Activated CD8-positive, alpha-beta T cell treated with anti-CD3 and anti-CD28 coated beads for 36 hours (primary cell): ENCODE measurements at regions not wholly inside any gene's neighbourhood (a gene's known extent, or its start where the extent isn't known, plus 50 kb on each side); places are given as distances from the start of the nearest gene placed in this dataset.

Experiments used
- ATAC-seq: fragments of 200-7000 bp; cut with Tn5 transposase; one replicate; pipeline ENCODE4 v1.10.0; 2021; ENCODE audit warnings: mild to moderate bottlenecking, moderate library complexity
- CTCF ChIA-PET: fragments of 350-600 bp; sonication (Branson Sonifier 250); formaldehyde crosslinking; loops from one replicate; lab custom pipeline; 2021; ENCODE audit warnings: antibody characterized with exemption; lab: Charles Lee
- POLR2A ChIA-PET: fragments of 350-600 bp; sonication (Branson Sonifier 250); formaldehyde crosslinking; loops from one replicate; lab custom pipeline; 2021; ENCODE audit warnings: antibody characterized with exemption; lab: Charles Lee
- DNase-seq: peaks from one replicate; pipeline ENCODE4 v3.0.0-alpha.2; 2020
- H3K27ac Mint-ChIP-seq: one replicate; pipeline ENCODE4 v1.8.0; 2021; ENCODE audit warnings: mild to moderate bottlenecking, mixed read lengths
- H3K27me3 Mint-ChIP-seq: one replicate; pipeline ENCODE4 v1.8.0; 2021; ENCODE audit warnings: mixed read lengths
- H3K36me3 Mint-ChIP-seq: one replicate; pipeline ENCODE4 v1.8.0; 2021; ENCODE audit warnings: low read depth, mixed read lengths
- H3K4me1 Mint-ChIP-seq: one replicate; pipeline ENCODE4 v1.8.0; 2021; ENCODE audit warnings: low read depth, mixed read lengths
- H3K4me3 Mint-ChIP-seq: one replicate; pipeline ENCODE4 v1.8.0; 2021; ENCODE audit warnings: mild to moderate bottlenecking, moderate library complexity, mixed read lengths
- H3K9me3 Mint-ChIP-seq: one replicate; pipeline ENCODE4 v1.8.0; 2021; ENCODE audit warnings: mixed read lengths
- intact Hi-C: fragments of 100-400 bp; cut with micrococcal nuclease; formaldehyde crosslinking; loops from one replicate; pipeline ENCODE4 v1.10.0; 2022
- TF ChIP-seq, protein P1 (sequence below): fragments of 200-600 bp; IDR thresholded peaks from one replicate; pipeline ENCODE4 v1.8.0; 2022; ENCODE audit warnings: antibody characterized with exemption, mild to moderate bottlenecking

DNA sequence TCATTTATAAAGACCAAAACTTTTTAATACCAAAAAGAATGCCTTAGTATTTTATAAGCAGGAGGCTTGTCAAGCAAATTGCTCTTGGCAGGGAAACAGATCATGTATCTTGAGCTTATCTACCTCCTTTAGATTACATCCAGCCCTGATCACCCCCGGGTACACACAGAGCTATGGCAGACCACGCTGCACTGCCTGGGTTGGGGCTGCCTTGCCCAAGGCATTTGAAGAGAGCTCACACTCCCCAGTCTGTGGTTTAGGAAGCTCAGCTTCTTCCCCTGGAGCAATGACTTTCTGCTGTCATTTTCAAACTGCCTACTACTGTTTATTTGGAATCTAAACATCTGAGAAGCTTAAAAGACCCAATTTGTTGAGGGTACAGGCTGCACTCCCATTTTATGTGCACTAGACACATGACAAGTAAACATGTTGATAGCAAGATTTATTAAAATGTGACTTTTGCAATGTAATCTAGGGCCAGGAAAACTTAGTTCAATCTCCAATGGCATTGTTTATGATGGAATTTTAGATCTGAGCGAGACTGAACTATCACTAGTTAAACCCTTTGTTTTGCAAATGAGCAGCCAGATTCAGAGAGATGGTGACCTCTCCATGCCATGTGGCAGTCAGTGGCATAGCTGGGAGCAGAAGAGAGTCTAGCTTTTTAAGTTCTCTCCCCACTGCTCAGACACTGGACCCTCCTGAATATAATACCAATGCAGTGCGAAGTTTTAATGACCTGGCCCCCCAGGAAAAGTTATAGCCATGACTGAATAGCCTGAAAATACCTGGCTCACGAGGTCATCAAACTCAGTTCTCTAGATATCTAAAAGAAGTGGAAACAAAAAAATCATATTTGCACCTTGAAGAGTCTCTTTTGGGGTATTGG is 214.9 kb downstream of the HLX start:
- CTCF ChIA-PET, result no interaction called here
- Mint-ChIP-seq H3K27me3 (peaks cover 5% of the 10 kb centered on the region), H3K27ac (no peak overlapping the region), H3K36me3 (no peaks in the 10 kb centered on the region), H3K4me3 (no peak overlapping the region), H3K9me3 (peaks cover 4% of the 10 kb centered on the region), H3K4me1 (no peaks in the 10 kb centered on the region)
- intact Hi-C loops, result no loop called here
- ATAC-seq (no peak), DNase-seq (no peak)
- TF ChIP-seq, protein P1, sequence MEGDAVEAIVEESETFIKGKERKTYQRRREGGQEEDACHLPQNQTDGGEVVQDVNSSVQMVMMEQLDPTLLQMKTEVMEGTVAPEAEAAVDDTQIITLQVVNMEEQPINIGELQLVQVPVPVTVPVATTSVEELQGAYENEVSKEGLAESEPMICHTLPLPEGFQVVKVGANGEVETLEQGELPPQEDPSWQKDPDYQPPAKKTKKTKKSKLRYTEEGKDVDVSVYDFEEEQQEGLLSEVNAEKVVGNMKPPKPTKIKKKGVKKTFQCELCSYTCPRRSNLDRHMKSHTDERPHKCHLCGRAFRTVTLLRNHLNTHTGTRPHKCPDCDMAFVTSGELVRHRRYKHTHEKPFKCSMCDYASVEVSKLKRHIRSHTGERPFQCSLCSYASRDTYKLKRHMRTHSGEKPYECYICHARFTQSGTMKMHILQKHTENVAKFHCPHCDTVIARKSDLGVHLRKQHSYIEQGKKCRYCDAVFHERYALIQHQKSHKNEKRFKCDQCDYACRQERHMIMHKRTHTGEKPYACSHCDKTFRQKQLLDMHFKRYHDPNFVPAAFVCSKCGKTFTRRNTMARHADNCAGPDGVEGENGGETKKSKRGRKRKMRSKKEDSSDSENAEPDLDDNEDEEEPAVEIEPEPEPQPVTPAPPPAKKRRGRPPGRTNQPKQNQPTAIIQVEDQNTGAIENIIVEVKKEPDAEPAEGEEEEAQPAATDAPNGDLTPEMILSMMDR, result no peak
- POLR2A ChIA-PET, result interaction anchor here (0.6 kb wide), 1 partner anchor 196 kb away, joined by 3 read pairs; no protein-coding TSS in a partner anchor

DNA sequence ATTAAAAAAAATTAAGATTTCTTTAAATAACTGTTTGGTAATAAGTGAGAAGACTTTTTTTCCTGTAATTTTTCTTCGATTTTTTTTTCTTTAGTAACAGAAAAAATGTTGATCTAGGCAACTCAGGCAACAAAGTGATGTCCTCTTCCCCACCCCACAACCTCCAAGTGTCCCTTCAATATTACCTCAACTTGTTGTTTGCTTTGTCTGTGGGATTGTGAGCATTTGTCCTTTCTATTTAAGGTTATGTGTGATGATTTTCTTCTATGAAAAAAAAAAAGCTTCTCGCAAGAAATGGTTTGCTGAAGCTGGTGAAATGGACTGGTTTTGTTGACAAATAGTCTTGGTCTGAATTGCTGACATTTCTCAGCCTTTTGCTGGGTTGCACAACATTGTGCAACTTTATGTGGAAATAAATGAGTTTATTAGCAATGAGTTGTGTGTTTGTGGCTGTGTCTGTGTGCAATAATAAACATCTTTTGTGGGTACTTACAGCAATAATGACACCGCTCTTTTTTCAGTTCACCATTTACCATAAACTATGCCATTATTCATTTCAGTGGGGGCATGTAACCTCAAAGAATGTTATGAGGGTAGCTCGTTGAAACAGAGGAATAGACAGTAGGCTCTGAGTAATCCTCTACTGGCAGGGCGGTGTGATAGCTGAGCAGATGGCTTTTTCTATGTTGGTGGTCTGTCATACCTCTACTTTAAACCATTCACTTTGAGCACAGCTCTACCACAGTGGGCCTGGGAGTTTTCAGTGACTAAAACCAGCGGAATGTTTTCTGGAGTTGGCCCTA is 218.4 kb downstream of the HLX start:
- ATAC-seq, result no peak
- DNase-seq, result no peak
- Mint-ChIP-seq H3K9me3 (peaks cover 7% of the 10 kb centered on the region), H3K36me3 (no peaks in the 10 kb centered on the region), H3K27ac (no peak overlapping the region), H3K27me3 (peaks cover 8% of the 10 kb centered on the region), H3K4me3 (no peak overlapping the region), H3K4me1 (no peaks in the 10 kb centered on the region)
- TF ChIP-seq, protein P1, result no peak
- ChIA-PET CTCF (no interaction called here), POLR2A (no interaction called here)
- intact Hi-C loops, result no loop called here

DNA sequence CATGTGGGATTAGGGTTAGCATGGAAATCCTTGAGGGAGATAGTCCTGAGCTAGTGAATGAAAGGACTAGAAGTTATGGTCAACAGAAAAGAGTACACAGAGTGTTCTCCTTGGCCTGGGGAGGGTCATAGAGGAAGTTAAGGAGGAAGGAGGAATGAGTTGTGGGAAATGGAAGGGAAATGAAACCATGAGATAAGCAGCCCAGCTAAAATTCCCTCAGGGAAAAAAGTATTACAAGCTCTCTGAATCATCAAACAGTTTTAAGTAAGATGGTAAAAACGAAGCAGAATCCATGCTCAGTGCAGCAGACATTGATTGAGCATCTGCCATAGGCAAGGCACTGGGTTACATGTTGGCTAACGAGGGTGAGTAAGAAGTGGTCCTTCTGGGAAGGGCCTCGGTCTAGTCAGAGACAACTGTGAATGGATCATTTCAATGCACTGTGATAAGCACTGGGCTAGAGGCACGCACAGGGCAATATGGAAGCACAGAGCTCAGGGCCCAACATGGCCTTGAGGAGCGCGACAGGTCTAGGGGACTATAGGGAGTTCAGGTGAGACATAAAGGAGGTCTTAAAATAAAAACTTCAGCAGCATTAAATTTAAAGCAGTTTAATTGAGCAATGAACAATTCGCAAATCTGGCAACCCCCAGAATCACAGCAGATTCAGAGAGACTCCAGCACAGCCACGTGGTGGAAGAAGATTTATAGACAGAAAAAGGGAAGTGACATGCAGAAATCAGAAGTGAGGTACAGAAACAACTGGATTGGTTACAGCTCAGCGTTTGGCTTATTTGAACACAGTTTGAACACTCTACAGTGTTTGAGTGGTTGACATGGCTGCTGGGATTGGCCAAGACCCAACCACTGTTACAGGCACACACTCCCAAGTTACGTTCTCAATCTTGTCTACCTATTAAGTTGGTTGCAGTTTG is 219.5 kb downstream of the HLX start:
- Mint-ChIP-seq H3K27ac (no peak overlapping the region), H3K27me3 (peaks cover 8% of the 10 kb centered on the region), H3K36me3 (no peaks in the 10 kb centered on the region), H3K4me1 (no peaks in the 10 kb centered on the region), H3K4me3 (no peak overlapping the region), H3K9me3 (peaks cover 7% of the 10 kb centered on the region)
- ChIA-PET CTCF (no interaction called here), POLR2A (no interaction called here)
- no peak for DNase-seq
- no peak for ATAC-seq
- intact Hi-C loops, result no loop called here
- TF ChIP-seq, protein P1, result no peak

DNA sequence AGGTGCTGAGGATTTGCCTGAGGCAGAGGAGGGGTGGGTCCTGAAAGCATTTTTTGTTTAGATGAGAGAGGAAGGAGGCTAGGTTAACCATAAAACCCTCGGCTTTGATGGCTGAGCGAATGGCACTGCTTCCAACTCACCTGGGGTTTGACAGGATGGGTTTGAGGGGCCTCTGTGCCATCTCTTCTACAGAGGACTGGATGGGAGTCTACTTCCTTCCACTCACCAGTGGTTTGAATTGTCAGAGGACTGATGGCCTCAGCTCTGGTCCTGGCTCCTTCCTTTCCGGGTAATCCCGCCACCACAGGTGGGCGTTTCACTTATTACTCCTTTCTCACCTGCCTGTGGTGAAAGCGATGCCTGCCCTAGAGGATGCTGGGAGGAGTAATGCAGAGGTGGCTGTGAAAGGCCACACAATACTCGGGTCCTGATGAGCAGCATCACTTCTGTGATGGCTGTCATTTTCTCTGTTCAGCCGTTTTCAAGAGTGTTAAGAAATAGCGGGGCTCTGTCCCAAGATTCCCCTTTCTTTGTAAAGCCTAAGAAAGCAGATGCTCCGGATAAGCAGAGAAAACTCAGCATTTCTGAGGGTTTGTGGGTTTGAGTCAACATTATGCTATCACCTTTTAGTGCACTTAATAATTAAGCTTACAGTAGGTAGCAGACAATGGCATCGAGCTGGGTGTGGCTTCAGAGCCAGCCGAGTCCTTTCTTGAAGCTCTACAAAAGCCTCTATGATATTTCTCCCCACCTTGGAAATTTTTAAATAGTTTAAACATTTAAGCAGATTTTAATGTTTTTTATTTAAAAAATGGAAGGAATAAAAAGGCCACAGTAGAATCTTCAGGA is 220.7 kb downstream of the HLX start:
- POLR2A ChIA-PET, result no interaction called here

More for the DNA sequence above, 220.7 kb downstream of the HLX start:
- Mint-ChIP-seq H3K27me3 (peaks cover 8% of the 10 kb centered on the region), H3K36me3 (no peaks in the 10 kb centered on the region), H3K27ac (no peak overlapping the region), H3K4me3 (no peak overlapping the region), H3K9me3 (peaks cover 7% of the 10 kb centered on the region), H3K4me1 (no peaks in the 10 kb centered on the region)
- TF ChIP-seq, protein P1, result no peak
- DNase-seq (peak; percentile 31), ATAC-seq (no peak)
- CTCF ChIA-PET, result no interaction called here
- intact Hi-C loops, result no loop called here
